HG03025 (cell line): ENCODE measurements at regions not wholly inside any gene's neighbourhood (a gene's known extent, or its start where the extent isn't known, plus 50 kb on each side); places are given as distances from the start of the nearest gene placed in this dataset.
"Not testable (repeated sequence)": the region's sequence is repeated elsewhere in the genome, so short reads cannot be mapped to it uniquely, and the experiment has no call there.

Experiments
- ATAC-seq: cut with Tn5 transposase; IDR thresholded peaks from one replicate; pipeline ENCODE4 v1.9.1; 2021; ENCODE audit warnings: mild to moderate bottlenecking, moderate library complexity; ENCODE audit not compliant: unreplicated experiment, low FRiP score

GRCh38 chr5:86463339-86463738 lies 154.4 kb upstream of the COX7C start:
- no peak for ATAC-seq

GRCh38 chr5:86465052-86465838 lies 152.5 kb upstream of the COX7C start:
- no peak for ATAC-seq

- ATAC-seq, result not testable (repeated sequence)
Observed at GRCh38 chr5:86466721-86467120, 151.0 kb upstream of the COX7C start.

- ATAC-seq, result no peak
Observed at GRCh38 chr5:86482008-86482407, 135.7 kb upstream of the COX7C start.

- ATAC-seq, result no peak
Observed at GRCh38 chr5:86493777-86494176, 124.0 kb upstream of the COX7C start.

- no peak for ATAC-seq
Observed at GRCh38 chr5:86500947-86501346, 116.8 kb upstream of the COX7C start.

GRCh38 chr5:86507574-86507973 lies 110.2 kb upstream of the COX7C start:
- ATAC-seq, result no peak

- not testable (repeated sequence) for ATAC-seq
Observed at GRCh38 chr5:86510330-86510915, 107.3 kb upstream of the COX7C start.

GRCh38 chr5:86523718-86524117 lies 94.0 kb upstream of the COX7C start:
- no peak for ATAC-seq

GRCh38 chr5:86525622-86526021 lies 92.1 kb upstream of the COX7C start:
- no peak for ATAC-seq

GRCh38 chr5:86526811-86527348 lies 90.9 kb upstream of the COX7C start:
- ATAC-seq, result peak; percentile 74

- ATAC-seq, result no peak
Observed at GRCh38 chr5:86532429-86532828, 85.3 kb upstream of the COX7C start.

GRCh38 chr5:86536396-86536795 lies 81.3 kb upstream of the COX7C start:
- ATAC-seq, result no peak

- ATAC-seq, result peak; percentile 96
Observed at GRCh38 chr5:86542532-86542931, 75.2 kb upstream of the COX7C start.

- no peak for ATAC-seq
Observed at GRCh38 chr5:86546044-86546443, 71.7 kb upstream of the COX7C start.

- ATAC-seq, result no peak
Observed at GRCh38 chr5:86546582-86546981, 71.2 kb upstream of the COX7C start.

- no peak for ATAC-seq
Observed at GRCh38 chr5:86554638-86555037, 63.1 kb upstream of the COX7C start.

GRCh38 chr5:86557920-86558319 lies 59.8 kb upstream of the COX7C start:
- no peak for ATAC-seq

GRCh38 chr5:86565197-86565789 lies 52.4 kb upstream of the COX7C start:
- peak; percentile 66 for ATAC-seq

GRCh38 chr5:86566030-86566429 lies 51.7 kb upstream of the COX7C start:
- ATAC-seq, result not testable (repeated sequence)
